ENCODE measurements at regions not wholly inside any gene's neighbourhood (a gene's known extent, or its start where the extent isn't known, plus 50 kb on each side); places are given as distances from the start of the nearest gene placed in this dataset.

DNA sequence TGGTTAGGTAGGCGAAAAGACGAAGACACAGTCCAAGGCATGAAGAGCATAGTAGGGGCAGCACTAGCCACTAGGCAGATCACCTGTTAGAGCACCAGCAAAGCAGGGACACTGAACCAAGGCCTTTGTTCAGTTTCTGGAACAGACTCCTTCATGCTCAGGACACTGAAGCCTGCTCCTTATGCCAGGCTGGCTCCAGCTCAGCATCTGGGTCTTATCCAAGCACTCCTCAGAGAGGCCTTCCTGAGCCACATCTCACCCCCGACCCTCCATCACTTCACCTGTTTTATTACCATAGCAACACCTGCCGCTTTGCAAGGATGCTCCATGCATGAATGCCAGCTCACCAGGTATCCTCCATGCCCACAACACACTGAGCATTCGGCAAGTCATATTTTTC, 206.3 kb upstream of the CHRNA7 start:
- DNase-seq: no peak
- no peak overlapping the region for H3K27ac Mint-ChIP-seq (ENCODE audit: unreplicated experiment)
- no peaks in the 10 kb centered on the region for H3K27me3 Mint-ChIP-seq (ENCODE audit: unreplicated experiment)
- BruUV-seq (replicated peaks): no TSS peak
- intact Hi-C loops (cut with micrococcal nuclease; ENCODE audit: unreplicated experiment): no loop called here
- CTCF ChIA-PET: no interaction called here
- no peak overlapping the region for H3K4me3 Mint-ChIP-seq (ENCODE audit: low read depth, unreplicated experiment)
- H3K4me1 Mint-ChIP-seq (ENCODE audit: low read depth, unreplicated experiment): no peaks in the 10 kb centered on the region
- H3K9me3 Mint-ChIP-seq (ENCODE audit: low read depth, unreplicated experiment): no peaks in the 10 kb centered on the region
- no peaks in the 10 kb centered on the region for H3K36me3 Mint-ChIP-seq (ENCODE audit: insufficient read depth, unreplicated experiment)
- no peak for TF ChIP-seq CTCF (IDR thresholded peaks at IDR 0.05; ENCODE audit: unreplicated experiment)

DNA sequence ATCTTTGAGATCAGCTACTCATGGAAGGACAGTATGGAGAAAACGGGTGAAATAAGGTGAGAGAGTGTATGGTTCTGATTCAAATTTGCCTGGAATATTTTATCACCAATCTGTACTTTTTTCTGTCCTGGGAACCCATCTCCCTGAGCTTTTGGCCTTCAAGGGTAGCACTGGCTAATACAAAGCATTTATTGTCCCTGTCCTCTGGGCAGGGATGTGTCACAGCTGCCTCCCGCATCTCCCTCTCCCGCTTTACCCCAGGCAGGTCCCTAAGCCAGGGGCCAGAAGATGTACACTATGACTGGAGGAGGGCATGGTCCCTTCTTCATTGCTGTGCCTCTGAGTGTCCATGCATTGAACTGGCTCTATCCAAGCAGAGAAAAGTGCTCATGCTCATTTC, 201.7 kb upstream of the CHRNA7 start:
- Mint-ChIP-seq H3K4me1 (ENCODE audit: low read depth, unreplicated experiment) (no peaks in the 10 kb centered on the region), H3K27ac (ENCODE audit: unreplicated experiment) (no peak overlapping the region), H3K9me3 (ENCODE audit: low read depth, unreplicated experiment) (no peaks in the 10 kb centered on the region), H3K27me3 (ENCODE audit: unreplicated experiment) (no peaks in the 10 kb centered on the region), H3K36me3 (ENCODE audit: insufficient read depth, unreplicated experiment) (no peaks in the 10 kb centered on the region), H3K4me3 (ENCODE audit: low read depth, unreplicated experiment) (no peak overlapping the region)
- CTCF ChIA-PET: no interaction called here
- TF ChIP-seq CTCF (IDR thresholded peaks at IDR 0.05; ENCODE audit: unreplicated experiment): no peak
- DNase-seq: no peak
- intact Hi-C loops (cut with micrococcal nuclease; ENCODE audit: unreplicated experiment): no loop called here
- no TSS peak for BruUV-seq (replicated peaks)

DNA sequence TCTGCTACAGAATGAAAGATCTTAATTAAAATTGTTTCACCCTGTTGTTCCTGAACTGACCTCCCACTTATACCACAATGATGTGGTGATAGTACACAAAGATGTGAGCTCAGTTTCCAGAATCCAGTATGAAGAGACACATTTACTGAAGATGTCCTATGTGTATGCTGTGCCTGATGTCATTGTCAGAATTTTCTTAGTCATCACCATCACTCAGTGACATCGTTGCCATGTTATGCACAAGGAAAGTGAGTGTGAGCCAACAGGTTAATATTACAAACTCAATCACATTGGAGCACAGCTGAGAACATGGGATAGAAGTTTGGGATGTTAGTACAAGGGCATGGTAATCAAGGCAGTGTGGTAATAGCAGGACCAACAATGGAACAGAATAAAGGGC, 199.7 kb upstream of the CHRNA7 start:
- Mint-ChIP-seq H3K27ac (ENCODE audit: unreplicated experiment) (no peak overlapping the region), H3K36me3 (ENCODE audit: insufficient read depth, unreplicated experiment) (no peaks in the 10 kb centered on the region), H3K4me3 (ENCODE audit: low read depth, unreplicated experiment) (no peak overlapping the region), H3K27me3 (ENCODE audit: unreplicated experiment) (no peaks in the 10 kb centered on the region), H3K4me1 (ENCODE audit: low read depth, unreplicated experiment) (no peaks in the 10 kb centered on the region), H3K9me3 (ENCODE audit: low read depth, unreplicated experiment) (no peaks in the 10 kb centered on the region)
- TF ChIP-seq CTCF (IDR thresholded peaks at IDR 0.05; ENCODE audit: unreplicated experiment): no peak
- no TSS peak for BruUV-seq (replicated peaks)
- CTCF ChIA-PET: no interaction called here
- intact Hi-C loops (cut with micrococcal nuclease; ENCODE audit: unreplicated experiment): no loop called here
- no peak for DNase-seq

DNA sequence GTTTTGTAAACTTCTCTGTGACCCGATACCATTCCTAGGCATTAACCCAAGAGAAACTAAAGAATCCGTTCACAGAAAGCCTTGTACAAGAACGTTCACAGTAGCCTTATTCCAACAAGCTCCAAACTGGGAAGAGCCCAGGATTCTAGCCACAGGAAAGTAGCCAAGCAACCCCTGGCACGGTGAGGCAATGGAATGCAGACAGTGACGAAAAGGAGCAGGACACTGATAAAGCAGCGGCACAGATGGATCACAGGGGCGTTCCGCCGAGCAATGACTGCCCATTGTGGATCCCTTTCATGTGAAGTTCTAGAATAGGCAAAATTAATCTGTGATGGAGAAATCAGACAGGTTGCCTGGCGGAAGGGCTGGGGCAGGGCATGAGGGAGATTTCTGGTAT, 198.7 kb upstream of the CHRNA7 start:
- BruUV-seq (replicated peaks): no TSS peak
- H3K4me3 Mint-ChIP-seq (ENCODE audit: low read depth, unreplicated experiment): no peak overlapping the region
- DNase-seq: no peak

More for the DNA sequence above, 198.7 kb upstream of the CHRNA7 start:
- intact Hi-C loops (cut with micrococcal nuclease; ENCODE audit: unreplicated experiment): no loop called here
- Mint-ChIP-seq H3K9me3 (ENCODE audit: low read depth, unreplicated experiment) (no peaks in the 10 kb centered on the region), H3K27me3 (ENCODE audit: unreplicated experiment) (no peaks in the 10 kb centered on the region), H3K4me1 (ENCODE audit: low read depth, unreplicated experiment) (no peaks in the 10 kb centered on the region), H3K27ac (ENCODE audit: unreplicated experiment) (no peak overlapping the region), H3K36me3 (ENCODE audit: insufficient read depth, unreplicated experiment) (no peaks in the 10 kb centered on the region)
- CTCF ChIA-PET: no interaction called here
- no peak for TF ChIP-seq CTCF (IDR thresholded peaks at IDR 0.05; ENCODE audit: unreplicated experiment)

All from Calu3 (cell line).